ENCODE measurements at regions not wholly inside any gene's neighbourhood (a gene's known extent, or its start where the extent isn't known, plus 50 kb on each side); places are given as distances from the start of the nearest gene placed in this dataset.

- no peak overlapping the region for H3K27ac ChIP-seq (replicated peaks)
- H3K9me3 ChIP-seq (replicated peaks) = peaks cover 4% of the 10 kb centered on the region
- intact Hi-C loops (cut with micrococcal nuclease) = no loop called here
- no peaks in the 10 kb centered on the region for H3K36me3 ChIP-seq
- H3K27me3 ChIP-seq (ENCODE audit: low read depth) = no peaks in the 10 kb centered on the region
- no peaks in the 10 kb centered on the region for H3K4me1 ChIP-seq
- DNase-seq = no peak
- H3K4me3 ChIP-seq = no peak overlapping the region
- TF ChIP-seq CTCF (IDR thresholded peaks at IDR 0.05; ENCODE audit: borderline replicate concordance) = no peak
These were observed 1062.9 kb upstream of the EPHA6 start for GRCh38 chr3:95751509-95751908.

- no peaks in the 10 kb centered on the region for H3K36me3 ChIP-seq
- DNase-seq = no peak
- no peak overlapping the region for H3K4me3 ChIP-seq
- peaks cover 4% of the 10 kb centered on the region for H3K9me3 ChIP-seq (replicated peaks)
- intact Hi-C loops (cut with micrococcal nuclease) = no loop called here
- no peaks in the 10 kb centered on the region for H3K27me3 ChIP-seq (ENCODE audit: low read depth)
- no peak overlapping the region for H3K27ac ChIP-seq (replicated peaks)
- H3K4me1 ChIP-seq = no peaks in the 10 kb centered on the region
- no peak for TF ChIP-seq CTCF (IDR thresholded peaks at IDR 0.05; ENCODE audit: borderline replicate concordance)
These were observed 1062.2 kb upstream of the EPHA6 start for GRCh38 chr3:95752199-95752598.

GRCh38 chr3:95758707-95759106 is 1055.7 kb upstream of the EPHA6 start:
- TF ChIP-seq CTCF (IDR thresholded peaks at IDR 0.05; ENCODE audit: borderline replicate concordance) = no peak
- Histone ChIP-seq H3K27ac (replicated peaks) (no peak overlapping the region), H3K4me3 (no peak overlapping the region), H3K36me3 (no peaks in the 10 kb centered on the region), H3K4me1 (no peaks in the 10 kb centered on the region), H3K9me3 (replicated peaks) (peaks cover 4% of the 10 kb centered on the region), H3K27me3 (ENCODE audit: low read depth) (no peaks in the 10 kb centered on the region)
- intact Hi-C loops (cut with micrococcal nuclease) = no loop called here
- no peak for DNase-seq

- no peak for TF ChIP-seq CTCF (IDR thresholded peaks at IDR 0.05; ENCODE audit: borderline replicate concordance)
- no peak overlapping the region for H3K27ac ChIP-seq (replicated peaks)
- H3K9me3 ChIP-seq (replicated peaks) = peaks cover 4% of the 10 kb centered on the region
- intact Hi-C loops (cut with micrococcal nuclease) = no loop called here
- no peak overlapping the region for H3K4me3 ChIP-seq
- no peaks in the 10 kb centered on the region for H3K4me1 ChIP-seq
- H3K27me3 ChIP-seq (ENCODE audit: low read depth) = no peaks in the 10 kb centered on the region
- DNase-seq = no peak
- no peaks in the 10 kb centered on the region for H3K36me3 ChIP-seq
These were observed 1054.6 kb upstream of the EPHA6 start for GRCh38 chr3:95759614-95760301.

GRCh38 chr3:95775486-95776094 is 1038.8 kb upstream of the EPHA6 start:
- Histone ChIP-seq H3K4me3 (no peak overlapping the region), H3K36me3 (no peaks in the 10 kb centered on the region), H3K27ac (replicated peaks) (no peak overlapping the region), H3K9me3 (replicated peaks) (peaks cover 49% of the 10 kb centered on the region), H3K4me1 (no peaks in the 10 kb centered on the region), H3K27me3 (ENCODE audit: low read depth) (no peaks in the 10 kb centered on the region)
- no peak for TF ChIP-seq CTCF (IDR thresholded peaks at IDR 0.05; ENCODE audit: borderline replicate concordance)
- DNase-seq = no peak
- intact Hi-C loops (cut with micrococcal nuclease) = no loop called here

All from left ventricle myocardium inferior (tissue), 1 donor.